ENCODE measurements at regions not wholly inside any gene's neighbourhood (a gene's known extent, or its start where the extent isn't known, plus 50 kb on each side); places are given as distances from the start of the nearest gene placed in this dataset.

GRCh38 chr7:119233015-119233414, 1008.5 kb downstream of the ANKRD7 start (continued):
- no peak for TF ChIP-seq ZNF462 (CRISPR knock-in tag; IDR thresholded peaks at IDR 0.05)
- no peak for TF ChIP-seq STAT1 (IDR thresholded peaks at IDR 0.05; ENCODE audit: unreplicated experiment)
- TF ChIP-seq ZNF331 (CRISPR knock-in tag; IDR thresholded peaks at IDR 0.05; ENCODE audit: low read depth) = no peak
- TF ChIP-seq EZH2 (IDR thresholded peaks at IDR 0.05; ENCODE audit: low read depth, unreplicated experiment) = no peak
- TF ChIP-seq, protein P1, sequence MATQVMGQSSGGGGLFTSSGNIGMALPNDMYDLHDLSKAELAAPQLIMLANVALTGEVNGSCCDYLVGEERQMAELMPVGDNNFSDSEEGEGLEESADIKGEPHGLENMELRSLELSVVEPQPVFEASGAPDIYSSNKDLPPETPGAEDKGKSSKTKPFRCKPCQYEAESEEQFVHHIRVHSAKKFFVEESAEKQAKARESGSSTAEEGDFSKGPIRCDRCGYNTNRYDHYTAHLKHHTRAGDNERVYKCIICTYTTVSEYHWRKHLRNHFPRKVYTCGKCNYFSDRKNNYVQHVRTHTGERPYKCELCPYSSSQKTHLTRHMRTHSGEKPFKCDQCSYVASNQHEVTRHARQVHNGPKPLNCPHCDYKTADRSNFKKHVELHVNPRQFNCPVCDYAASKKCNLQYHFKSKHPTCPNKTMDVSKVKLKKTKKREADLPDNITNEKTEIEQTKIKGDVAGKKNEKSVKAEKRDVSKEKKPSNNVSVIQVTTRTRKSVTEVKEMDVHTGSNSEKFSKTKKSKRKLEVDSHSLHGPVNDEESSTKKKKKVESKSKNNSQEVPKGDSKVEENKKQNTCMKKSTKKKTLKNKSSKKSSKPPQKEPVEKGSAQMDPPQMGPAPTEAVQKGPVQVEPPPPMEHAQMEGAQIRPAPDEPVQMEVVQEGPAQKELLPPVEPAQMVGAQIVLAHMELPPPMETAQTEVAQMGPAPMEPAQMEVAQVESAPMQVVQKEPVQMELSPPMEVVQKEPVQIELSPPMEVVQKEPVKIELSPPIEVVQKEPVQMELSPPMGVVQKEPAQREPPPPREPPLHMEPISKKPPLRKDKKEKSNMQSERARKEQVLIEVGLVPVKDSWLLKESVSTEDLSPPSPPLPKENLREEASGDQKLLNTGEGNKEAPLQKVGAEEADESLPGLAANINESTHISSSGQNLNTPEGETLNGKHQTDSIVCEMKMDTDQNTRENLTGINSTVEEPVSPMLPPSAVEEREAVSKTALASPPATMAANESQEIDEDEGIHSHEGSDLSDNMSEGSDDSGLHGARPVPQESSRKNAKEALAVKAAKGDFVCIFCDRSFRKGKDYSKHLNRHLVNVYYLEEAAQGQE (IDR thresholded peaks at IDR 0.05; ENCODE audit: unreplicated experiment) = no peak
- no peak for TF ChIP-seq ZNF114 (CRISPR knock-in tag; IDR thresholded peaks at IDR 0.05)
- no peak for TF ChIP-seq ETS1 (IDR thresholded peaks at IDR 0.05)
- no peak for TF ChIP-seq NANOG (IDR thresholded peaks at IDR 0.05; ENCODE audit: borderline replicate concordance)

Measured in GM23338 (cell line).